Omental fat pad (tissue), 3 donors: ENCODE measurements at regions not wholly inside any gene's neighbourhood (a gene's known extent, or its start where the extent isn't known, plus 50 kb on each side); places are given as distances from the start of the nearest gene placed in this dataset.

Source experiments
- ATAC-seq: fragments of 150-250 bp; one replicate; pipeline ENCODE4 v1.9.1; 2016; ENCODE audit warnings: mild to moderate bottlenecking, moderate library complexity; ENCODE audit not compliant: low FRiP score
- DNase-seq: peaks from one replicate; pipeline ENCODE4 v3.0.0-alpha.2; 2019; ENCODE audit warnings: low spot score
- CTCF ChIP-seq, 3 donors: fragments of 450-650 bp; IDR thresholded peaks; one replicate each; pipeline ENCODE4 v1.5.1; 2016 to 2017; ENCODE audit warnings: antibody characterized with exemption in 3 of 3, mild to moderate bottlenecking in 3 of 3, moderate library complexity in 2 of 3

- DNase-seq = no peak
- no peak for ATAC-seq
- no peak for TF ChIP-seq CTCF (IDR thresholded peaks at IDR 0.05)
These were observed 130.7 kb upstream of the PEG3 start for GRCh38 chr19:56971230-56971629.

- TF ChIP-seq CTCF (IDR thresholded peaks at IDR 0.05) = no peak
- peak; percentile 68 for ATAC-seq
- DNase-seq = no peak
These were observed 131.8 kb upstream of the PEG3 start for GRCh38 chr19:56972291-56972841.

GRCh38 chr19:56973713-56974555, 133.4 kb upstream of the PEG3 start:
- no peak for DNase-seq
- ATAC-seq = no peak
- no peak for TF ChIP-seq CTCF (IDR thresholded peaks at IDR 0.05)

GRCh38 chr19:56974556-56975207, 134.2 kb upstream of the PEG3 start:
- DNase-seq = no peak
- ATAC-seq = no peak
- TF ChIP-seq CTCF (IDR thresholded peaks at IDR 0.05) = no peak

- ATAC-seq (no peak), DNase-seq (no peak)
- no peak for TF ChIP-seq CTCF (IDR thresholded peaks at IDR 0.05)
These were observed 135.8 kb upstream of the PEG3 start for GRCh38 chr19:56976300-56976699.

GRCh38 chr19:56976995-56977906, 136.7 kb upstream of the PEG3 start:
- ATAC-seq (no peak), DNase-seq (no peak)
- no peak for TF ChIP-seq CTCF (IDR thresholded peaks at IDR 0.05)
